ENCODE measurements at regions not wholly inside any gene's neighbourhood (a gene's known extent, or its start where the extent isn't known, plus 50 kb on each side); places are given as distances from the start of the nearest gene placed in this dataset.

- TF ChIP-seq USF2 (IDR thresholded peaks at IDR 0.05; ENCODE audit: low read length): no peak
- no peak for TF ChIP-seq SRF (IDR thresholded peaks at IDR 0.05; ENCODE audit: low read depth, low read length)
Observed at GRCh38 chr5:12716664-12717063, 812.4 kb upstream of the CTNND2 start (continued).

Measured in H1 (cell line).